HG03108 (cell line): ENCODE measurements at regions not wholly inside any gene's neighbourhood (a gene's known extent, or its start where the extent isn't known, plus 50 kb on each side); places are given as distances from the start of the nearest gene placed in this dataset.
"Not testable (repeated sequence)": the region's sequence is repeated elsewhere in the genome, so short reads cannot be mapped to it uniquely, and the experiment has no call there.

Source experiments
- ATAC-seq: cut with Tn5 transposase; IDR thresholded peaks from one replicate; pipeline ENCODE4 v1.9.1; 2021; ENCODE audit warnings: moderate library complexity; ENCODE audit not compliant: unreplicated experiment

GRCh38 chr12:104906695-104907094, 51.4 kb downstream of the SLC41A2 start:
- ATAC-seq = no peak

- ATAC-seq = not testable (repeated sequence)
Measured at GRCh38 chr12:104905446-104905845, 52.6 kb downstream of the SLC41A2 start.

- ATAC-seq = no peak
Measured at GRCh38 chr12:104903648-104904423, 54.3 kb downstream of the SLC41A2 start.

GRCh38 chr12:104902125-104902524, 56.0 kb downstream of the SLC41A2 start:
- ATAC-seq = no peak

GRCh38 chr12:104896710-104897109, 61.4 kb downstream of the SLC41A2 start:
- no peak for ATAC-seq

- no peak for ATAC-seq
Measured at GRCh38 chr12:104896146-104896545, 61.9 kb downstream of the SLC41A2 start.

- no peak for ATAC-seq
Measured at GRCh38 chr12:104895415-104895814, 62.7 kb downstream of the SLC41A2 start.

GRCh38 chr12:104890476-104891096, 67.5 kb downstream of the SLC41A2 start:
- ATAC-seq = no peak

GRCh38 chr12:104889735-104890134, 68.4 kb downstream of the SLC41A2 start:
- ATAC-seq = no peak

GRCh38 chr12:104888892-104889291, 69.2 kb downstream of the SLC41A2 start:
- ATAC-seq = no peak

- no peak for ATAC-seq
Measured at GRCh38 chr12:104888481-104888880, 69.6 kb downstream of the SLC41A2 start.

- no peak for ATAC-seq
Measured at GRCh38 chr12:104887452-104887851, 70.6 kb downstream of the SLC41A2 start.

- ATAC-seq = no peak
Measured at GRCh38 chr12:104886418-104887401, 71.4 kb downstream of the SLC41A2 start.

GRCh38 chr12:104878858-104879257, 79.2 kb downstream of the SLC41A2 start:
- ATAC-seq = not testable (repeated sequence)

- no peak for ATAC-seq
Measured at GRCh38 chr12:104877103-104877705, 80.9 kb downstream of the SLC41A2 start.

GRCh38 chr12:104873374-104873773, 84.7 kb downstream of the SLC41A2 start:
- no peak for ATAC-seq

- ATAC-seq = peak; percentile 64
Measured at GRCh38 chr12:104870797-104871196, 87.3 kb downstream of the SLC41A2 start.

GRCh38 chr12:104866291-104866690, 91.8 kb downstream of the SLC41A2 start:
- ATAC-seq = no peak

- ATAC-seq = peak; percentile 63
Measured at GRCh38 chr12:104865080-104865479, 93.0 kb downstream of the SLC41A2 start.

GRCh38 chr12:104864668-104865067, 93.4 kb downstream of the SLC41A2 start:
- no peak for ATAC-seq
